ENCODE measurements at regions not wholly inside any gene's neighbourhood (a gene's known extent, or its start where the extent isn't known, plus 50 kb on each side); places are given as distances from the start of the nearest gene placed in this dataset.

DNA sequence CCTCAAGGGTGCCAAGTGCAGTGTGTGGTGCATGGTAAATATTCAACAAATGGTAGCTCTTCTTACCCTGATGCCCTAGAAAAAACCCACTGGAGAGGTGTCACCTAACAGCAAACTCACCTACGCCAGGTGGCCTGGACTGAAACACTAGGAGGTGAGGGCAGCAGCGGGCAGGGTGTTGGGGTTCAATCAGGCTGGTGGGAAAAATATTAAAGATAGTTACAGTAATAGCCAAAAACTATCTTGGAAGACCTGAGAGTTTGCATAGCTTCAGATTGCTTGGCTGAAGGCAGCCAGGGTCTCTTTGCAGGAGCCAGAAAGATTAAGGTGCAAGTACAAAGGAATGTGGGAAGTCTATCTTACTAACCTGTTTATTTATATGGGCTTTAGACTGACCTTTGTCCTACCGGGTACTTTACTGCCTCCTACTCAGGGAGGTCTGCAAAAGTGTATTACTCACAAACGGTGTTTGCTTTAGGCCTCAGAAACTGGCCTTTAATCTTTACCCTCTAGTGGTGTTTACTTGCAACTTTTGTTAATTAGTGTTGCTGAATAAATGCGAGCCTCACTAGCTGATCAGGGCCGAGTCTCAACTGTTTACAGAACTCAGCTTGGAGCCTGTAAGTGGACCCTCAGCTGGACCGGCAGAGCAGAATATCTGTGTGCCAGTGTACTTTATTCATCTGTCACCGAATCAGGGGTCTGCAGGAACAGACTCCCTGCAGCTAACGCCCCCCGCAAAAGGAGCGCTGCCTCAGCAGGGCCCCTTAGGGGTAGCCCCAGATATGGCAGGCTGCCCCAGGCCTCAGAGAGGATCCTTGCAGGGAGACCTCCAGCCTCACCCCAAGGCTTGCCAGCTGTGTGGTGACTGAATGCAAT lies 63.9 kb downstream of the SYF2 start (continued):
- TF ChIP-seq, protein P1, sequence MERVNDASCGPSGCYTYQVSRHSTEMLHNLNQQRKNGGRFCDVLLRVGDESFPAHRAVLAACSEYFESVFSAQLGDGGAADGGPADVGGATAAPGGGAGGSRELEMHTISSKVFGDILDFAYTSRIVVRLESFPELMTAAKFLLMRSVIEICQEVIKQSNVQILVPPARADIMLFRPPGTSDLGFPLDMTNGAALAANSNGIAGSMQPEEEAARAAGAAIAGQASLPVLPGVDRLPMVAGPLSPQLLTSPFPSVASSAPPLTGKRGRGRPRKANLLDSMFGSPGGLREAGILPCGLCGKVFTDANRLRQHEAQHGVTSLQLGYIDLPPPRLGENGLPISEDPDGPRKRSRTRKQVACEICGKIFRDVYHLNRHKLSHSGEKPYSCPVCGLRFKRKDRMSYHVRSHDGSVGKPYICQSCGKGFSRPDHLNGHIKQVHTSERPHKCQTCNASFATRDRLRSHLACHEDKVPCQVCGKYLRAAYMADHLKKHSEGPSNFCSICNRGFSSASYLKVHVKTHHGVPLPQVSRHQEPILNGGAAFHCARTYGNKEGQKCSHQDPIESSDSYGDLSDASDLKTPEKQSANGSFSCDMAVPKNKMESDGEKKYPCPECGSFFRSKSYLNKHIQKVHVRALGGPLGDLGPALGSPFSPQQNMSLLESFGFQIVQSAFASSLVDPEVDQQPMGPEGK (CRISPR knock-in tag; IDR thresholded peaks at IDR 0.05) = 0 out of 2 replicates have a peak, but pooled peaks have one; percentile 49
- TF ChIP-seq ZSCAN20 (CRISPR knock-in tag; IDR thresholded peaks at IDR 0.05; ENCODE audit: borderline replicate concordance) (peak; percentile 70; the same call in 1 of the 2 replicates), SRSF1 (optimal IDR thresholded peaks at IDR 0.05; ENCODE audit: low read depth, low read length) (no peak), SYNCRIP (IDR thresholded peaks at IDR 0.05; ENCODE audit: insufficient read depth, low read depth, low read length) (no peak), ZBTB3 (CRISPR knock-in tag; IDR thresholded peaks at IDR 0.05; ENCODE audit: borderline replicate concordance, low read depth) (0 out of 2 replicates have a peak, but pooled peaks have one; percentile 78), RXRB (CRISPR knock-in tag; IDR thresholded peaks at IDR 0.05; ENCODE audit: borderline replicate concordance) (peak; percentile 96), ZBTB42 (CRISPR knock-in tag; IDR thresholded peaks at IDR 0.05) (no peak), ZNF580 (CRISPR knock-in tag; IDR thresholded peaks at IDR 0.05; ENCODE audit: borderline replicate concordance, low read depth) (peak; percentile 44; the same call in 1 of the 2 replicates), ZNF784 (CRISPR knock-in tag; IDR thresholded peaks at IDR 0.05; ENCODE audit: borderline replicate concordance) (no peak), PHF5A (CRISPR knock-in tag; IDR thresholded peaks at IDR 0.05; ENCODE audit: low read depth, unreplicated experiment) (peak; percentile 66), ZNF550 (CRISPR knock-in tag; IDR thresholded peaks at IDR 0.05; ENCODE audit: borderline replicate concordance) (no peak), ZFYVE20 (CRISPR knock-in tag; IDR thresholded peaks at IDR 0.05; ENCODE audit: borderline replicate concordance, low read depth) (no peak), ETV6 (CRISPR knock-in tag; conservative IDR thresholded peaks at IDR 0.05) (no peak), ZNF614 (CRISPR knock-in tag; IDR thresholded peaks at IDR 0.05; ENCODE audit: borderline replicate concordance) (peak; percentile 76; the same call in 1 of the 2 replicates), HHEX (CRISPR knock-in tag; IDR thresholded peaks at IDR 0.05) (peak; percentile 68; the same call in 1 of the 2 replicates), ZNF615 (CRISPR knock-in tag; IDR thresholded peaks at IDR 0.05; ENCODE audit: borderline replicate concordance) (no peak), XRCC5 (optimal IDR thresholded peaks at IDR 0.05; ENCODE audit: low read length) (peak; percentile 62), SOX13 (IDR thresholded peaks at IDR 0.05) (peak; percentile 72), SOX13 (CRISPR knock-in tag; conservative IDR thresholded peaks at IDR 0.05 in 1 of 2, IDR thresholded peaks at IDR 0.05 in 1 of 2) (peak in 1 of 2 experiments; percentile 88; a peak in 2 of 4 replicates)
- TF ChIP-seq, protein P2, sequence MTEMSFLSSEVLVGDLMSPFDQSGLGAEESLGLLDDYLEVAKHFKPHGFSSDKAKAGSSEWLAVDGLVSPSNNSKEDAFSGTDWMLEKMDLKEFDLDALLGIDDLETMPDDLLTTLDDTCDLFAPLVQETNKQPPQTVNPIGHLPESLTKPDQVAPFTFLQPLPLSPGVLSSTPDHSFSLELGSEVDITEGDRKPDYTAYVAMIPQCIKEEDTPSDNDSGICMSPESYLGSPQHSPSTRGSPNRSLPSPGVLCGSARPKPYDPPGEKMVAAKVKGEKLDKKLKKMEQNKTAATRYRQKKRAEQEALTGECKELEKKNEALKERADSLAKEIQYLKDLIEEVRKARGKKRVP (CRISPR knock-in tag; IDR thresholded peaks at IDR 0.05) = peak in 1 of 2 experiments; percentile 46; a peak in 1 of 4 replicates

All from HepG2 (cell line).